GM23248 (cell line): ENCODE measurements at regions not wholly inside any gene's neighbourhood (a gene's known extent, or its start where the extent isn't known, plus 50 kb on each side); places are given as distances from the start of the nearest gene placed in this dataset.

Experiments used
- DNase-seq: peaks from one replicate; pipeline ENCODE4 v3.0.0-alpha.2; 2015
- H2AFZ ChIP-seq: fragments of 200-600 bp; sonication (generic); 2 replicates; pipeline ENCODE4 v1.6.1; 2016; ENCODE audit warnings: antibody characterized with exemption
- H3F3A ChIP-seq: fragments of 200-600 bp; sonication (generic); 2 replicates; pipeline ENCODE4 v1.6.1; 2016; ENCODE audit warnings: mild to moderate bottlenecking, antibody characterized with exemption, mixed run types; ENCODE audit not compliant: insufficient read depth
- H3K27ac ChIP-seq: fragments of 200-600 bp; sonication (generic); 2 replicates; pipeline ENCODE4 v1.5.1; 2016; ENCODE audit warnings: mild to moderate bottlenecking
- H3K27me3 ChIP-seq: fragments of 200-600 bp; sonication (generic); replicated peaks from 2 replicates; pipeline ENCODE4 v1.6.1; 2016; ENCODE audit warnings: mild to moderate bottlenecking; ENCODE audit not compliant: insufficient read depth
- H3K36me3 ChIP-seq: fragments of 200-600 bp; sonication (generic); 2 replicates; pipeline ENCODE4 v1.6.1; 2016; ENCODE audit warnings: low read depth, mild to moderate bottlenecking
- H3K4me1 ChIP-seq: fragments of 200-600 bp; sonication (generic); 2 replicates; pipeline ENCODE4 v1.6.1; 2016; ENCODE audit warnings: mild to moderate bottlenecking; ENCODE audit not compliant: insufficient read depth
- H3K4me2 ChIP-seq: fragments of 200-600 bp; sonication (generic); one replicate; pipeline ENCODE4 v1.6.1; 2016; ENCODE audit warnings: mild to moderate bottlenecking; ENCODE audit not compliant: unreplicated experiment
- H3K4me3 ChIP-seq: fragments of 200-600 bp; sonication (generic); 2 replicates; pipeline ENCODE4 v1.5.1; 2016; ENCODE audit warnings: mild to moderate bottlenecking
- H3K79me2 ChIP-seq: fragments of 200-600 bp; sonication (generic); 2 replicates; pipeline ENCODE4 v1.6.1; 2016; ENCODE audit warnings: mild to moderate bottlenecking; ENCODE audit not compliant: insufficient read depth
- H3K9ac ChIP-seq: fragments of 200-600 bp; sonication (generic); 2 replicates; pipeline ENCODE4 v1.6.1; 2016; ENCODE audit warnings: mild to moderate bottlenecking
- H3K9me2 ChIP-seq: fragments of 200-600 bp; sonication (generic); 2 replicates; pipeline ENCODE4 v1.6.1; 2016; ENCODE audit warnings: mixed run types, mild to moderate bottlenecking, moderate library complexity; ENCODE audit not compliant: insufficient read depth
- H3K9me3 ChIP-seq: fragments of 200-600 bp; sonication (generic); one replicate; pipeline ENCODE4 v1.6.1; 2017; ENCODE audit warnings: low read depth
- H4K20me1 ChIP-seq: fragments of 200-600 bp; sonication (generic); 2 replicates; pipeline ENCODE4 v1.6.0; 2016; ENCODE audit not compliant: insufficient read depth
- EZH2 ChIP-seq: fragments of 200-600 bp; sonication (generic); IDR thresholded peaks from 2 replicates; pipeline ENCODE4 v1.6.1; 2018; ENCODE audit warnings: antibody characterized with exemption, mild to moderate bottlenecking; ENCODE audit not compliant: insufficient read depth, poor library complexity, severe bottlenecking
- EZH2phosphoT487 ChIP-seq: fragments of 200-600 bp; sonication (generic); IDR thresholded peaks from 2 replicates; pipeline ENCODE4 v1.6.1; 2018; ENCODE audit warnings: antibody characterized with exemption, moderate library complexity, mild to moderate bottlenecking, low read depth; ENCODE audit not compliant: insufficient read depth
- WGBS, 2 experiments: methylation state at CpG; one replicate each; pipeline ENCODE4 v1.1.6; 2015 to 2017; ENCODE audit warnings: low lambda C conversion rate in 2 of 2, low coverage in 1 of 2; ENCODE audit errors: missing lambda C conversion rate in 2 of 2; 5-methylcytosine and 5-hydroxymethylcytosine counted together
- in situ Hi-C: fragments of 300-500 bp; cut with MboI; formaldehyde crosslinking; loops from 2 replicates; pipeline ENCODE4 v1.15.0; 2020

- Histone ChIP-seq H4K20me1 (no peaks in the 10 kb centered on the region), H3K9ac (no peak overlapping the region), H2AFZ (no peak overlapping the region), H3K27ac (no peak overlapping the region), H3K36me3 (no peaks in the 10 kb centered on the region), H3K9me2 (no peaks in the 10 kb centered on the region), H3F3A (no peaks in the 10 kb centered on the region), H3K4me1 (no peaks in the 10 kb centered on the region), H3K4me3 (no peak overlapping the region), H3K79me2 (no peaks in the 10 kb centered on the region), H3K27me3 (no peaks in the 10 kb centered on the region), H3K9me3 (no peaks in the 10 kb centered on the region), H3K4me2 (no peak overlapping the region)
- no peak for TF ChIP-seq EZH2
- no peak for TF ChIP-seq EZH2phosphoT487
- no peak for DNase-seq
- WGBS, 2 experiments = 10 to 17% methylated on average over 5 of the region's 5 CpGs
- in situ Hi-C loops = no loop called here
Measured at GRCh38 chr4:160326110-160326509, 1223.2 kb downstream of the RAPGEF2 start.

DNA sequence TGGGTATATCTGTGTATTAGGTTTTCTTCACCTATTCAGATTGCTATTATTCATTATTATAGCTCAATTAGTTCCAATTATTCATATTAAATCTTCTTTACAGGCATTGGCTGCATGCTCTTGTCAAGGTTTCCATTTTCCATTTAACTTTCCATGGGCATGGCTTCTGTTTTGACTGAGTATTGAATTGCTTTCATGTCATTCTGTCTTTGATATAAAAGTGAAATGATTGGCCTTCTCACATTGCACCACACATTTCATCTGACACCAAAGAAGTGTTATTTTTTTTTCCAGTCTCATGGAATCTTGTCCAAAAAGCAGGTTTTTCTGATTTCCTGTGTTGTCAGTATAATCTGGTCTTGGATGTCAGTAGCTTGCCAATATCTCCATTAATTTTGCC lies 1244.3 kb downstream of the RAPGEF2 start:
- Histone ChIP-seq H3K4me3 (no peak overlapping the region), H2AFZ (no peak overlapping the region), H3K36me3 (no peaks in the 10 kb centered on the region), H3K27ac (no peak overlapping the region), H3K9ac (no peak overlapping the region), H3F3A (no peaks in the 10 kb centered on the region), H3K9me2 (0 out of 2 replicates have a peak, but pooled peaks cover 2% of the 10 kb centered on the region), H3K27me3 (no peaks in the 10 kb centered on the region), H4K20me1 (no peaks in the 10 kb centered on the region), H3K4me1 (no peaks in the 10 kb centered on the region), H3K9me3 (no peaks in the 10 kb centered on the region), H3K79me2 (no peaks in the 10 kb centered on the region), H3K4me2 (no peak overlapping the region)
- in situ Hi-C loops = no loop called here
- no peak for DNase-seq
- TF ChIP-seq EZH2 = no peak

GRCh38 chr4:160350944-160351343 lies 1248.1 kb downstream of the RAPGEF2 start:
- Histone ChIP-seq H4K20me1 (no peaks in the 10 kb centered on the region), H2AFZ (no peak overlapping the region), H3K9ac (no peak overlapping the region), H3K4me1 (no peaks in the 10 kb centered on the region), H3F3A (no peaks in the 10 kb centered on the region), H3K4me3 (no peak overlapping the region), H3K79me2 (no peaks in the 10 kb centered on the region), H3K27ac (no peak overlapping the region), H3K4me2 (no peak overlapping the region), H3K36me3 (no peaks in the 10 kb centered on the region), H3K9me3 (no peaks in the 10 kb centered on the region), H3K27me3 (no peaks in the 10 kb centered on the region), H3K9me2 (0 out of 2 replicates have a peak, but pooled peaks cover 2% of the 10 kb centered on the region)
- no peak for DNase-seq
- TF ChIP-seq EZH2 = no peak
- WGBS, 2 experiments = 1 to 2% methylated on average over 6 of the region's 6 CpGs
- in situ Hi-C loops = no loop called here

DNA sequence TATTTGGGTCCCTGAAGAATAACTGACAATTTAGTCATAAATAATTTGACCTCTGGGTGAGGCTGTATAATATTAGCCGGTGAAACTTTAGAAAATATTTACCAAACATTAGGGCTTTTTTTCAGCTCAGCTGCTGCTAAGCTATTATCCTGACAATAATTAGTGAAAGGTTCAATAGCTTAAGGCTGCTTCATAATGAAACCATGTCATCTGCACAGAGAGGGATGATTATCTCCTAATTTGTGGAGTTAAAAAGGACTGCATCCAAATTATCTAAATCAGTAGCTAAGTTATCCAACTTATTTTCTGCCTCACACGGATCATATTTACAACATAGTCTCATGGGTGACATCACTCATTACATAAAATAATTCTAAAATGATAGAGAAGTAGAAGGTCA lies 1249.8 kb downstream of the RAPGEF2 start:
- DNase-seq = no peak
- Histone ChIP-seq H4K20me1 (no peaks in the 10 kb centered on the region), H3K27me3 (no peaks in the 10 kb centered on the region), H3K79me2 (no peaks in the 10 kb centered on the region), H3K9ac (no peak overlapping the region), H3F3A (no peaks in the 10 kb centered on the region), H3K36me3 (no peaks in the 10 kb centered on the region), H3K4me2 (no peak overlapping the region), H3K27ac (no peak overlapping the region), H3K9me3 (no peaks in the 10 kb centered on the region), H2AFZ (no peak overlapping the region), H3K9me2 (no peaks in the 10 kb centered on the region), H3K4me1 (no peaks in the 10 kb centered on the region), H3K4me3 (no peak overlapping the region)
- WGBS, 2 experiments = 32 to 40% methylated on average over 2 of the region's 2 CpGs
- in situ Hi-C loops = no loop called here
- TF ChIP-seq EZH2phosphoT487 (no peak), EZH2 (no peak)

DNA sequence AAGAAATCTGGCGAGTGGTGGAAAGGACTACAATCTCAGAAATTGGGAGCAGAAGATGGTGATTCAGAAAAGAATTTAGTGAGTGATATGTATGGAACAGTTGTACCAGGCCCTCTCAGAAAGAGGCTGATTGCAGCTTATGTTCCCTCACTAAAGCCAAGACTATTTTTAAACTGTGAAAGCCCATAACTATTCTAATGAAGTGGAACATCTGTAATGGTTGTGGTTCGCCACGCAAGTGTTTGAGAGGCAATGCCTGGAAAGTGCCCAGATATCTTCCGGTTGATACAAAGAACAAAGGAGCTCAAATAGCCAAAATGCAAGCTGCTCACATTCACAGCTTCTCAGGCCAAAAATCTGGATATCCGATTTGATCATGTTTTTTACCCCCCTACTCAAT lies 1250.7 kb downstream of the RAPGEF2 start:
- Histone ChIP-seq H3K27me3 (no peaks in the 10 kb centered on the region), H4K20me1 (no peaks in the 10 kb centered on the region), H3F3A (no peaks in the 10 kb centered on the region), H3K9me2 (no peaks in the 10 kb centered on the region), H3K9me3 (no peaks in the 10 kb centered on the region), H2AFZ (no peak overlapping the region), H3K27ac (no peak overlapping the region), H3K9ac (no peak overlapping the region), H3K79me2 (no peaks in the 10 kb centered on the region), H3K4me2 (no peak overlapping the region), H3K4me1 (no peaks in the 10 kb centered on the region), H3K4me3 (no peak overlapping the region), H3K36me3 (no peaks in the 10 kb centered on the region)
- in situ Hi-C loops = no loop called here
- WGBS, 2 experiments = 4 to 8% methylated on average over 5 of the region's 5 CpGs
- no peak for TF ChIP-seq EZH2phosphoT487
- TF ChIP-seq EZH2 = no peak
- no peak for DNase-seq
